Endodermal cell (in vitro differentiated cells): ENCODE measurements at regions not wholly inside any gene's neighbourhood (a gene's known extent, or its start where the extent isn't known, plus 50 kb on each side); places are given as distances from the start of the nearest gene placed in this dataset.

ENCODE experiments used
- DNase-seq: peaks from one replicate; pipeline ENCODE4 v3.0.0-alpha.2; 2017
- H3K27ac ChIP-seq: 2 replicates; pipeline ENCODE4 v1.5.1; 2013; ENCODE audit warnings: mild to moderate bottlenecking, low read depth, low read length, moderate library complexity
- H3K27me3 ChIP-seq: 2 replicates; pipeline ENCODE4 v1.6.1; 2013; ENCODE audit warnings: mild to moderate bottlenecking, low read length, moderate library complexity; ENCODE audit not compliant: insufficient read depth, control insufficient read depth, poor library complexity, severe bottlenecking
- H3K36me3 ChIP-seq: 2 replicates; pipeline ENCODE4 v1.7.0; 2013; ENCODE audit warnings: mild to moderate bottlenecking, low read length, moderate library complexity; ENCODE audit not compliant: control insufficient read depth, insufficient read depth
- H3K4me1 ChIP-seq: one replicate; pipeline ENCODE4 v1.7.0; 2013; ENCODE audit warnings: low read length; ENCODE audit not compliant: control insufficient read depth, insufficient read depth
- H3K4me3 ChIP-seq: 2 replicates; pipeline ENCODE4 v1.5.1; 2013; ENCODE audit warnings: mild to moderate bottlenecking, low read length, moderate library complexity
- H3K9ac ChIP-seq: 2 replicates; pipeline ENCODE4 v1.6.1; 2013; ENCODE audit warnings: mild to moderate bottlenecking, low read length, moderate library complexity; ENCODE audit not compliant: poor library complexity, severe bottlenecking; ENCODE audit errors: extremely low read depth
- H3K9me3 ChIP-seq: 2 replicates; pipeline ENCODE4 v1.6.1; 2013; ENCODE audit warnings: mild to moderate bottlenecking, low read length, moderate library complexity; ENCODE audit not compliant: control insufficient read depth
- H3K27ac Mint-ChIP-seq: 2 replicates; pipeline ENCODE4 v1.8.0; 2020; ENCODE audit warnings: mixed read lengths
- H3K27me3 Mint-ChIP-seq: 2 replicates; pipeline ENCODE4 v1.8.0; 2021; ENCODE audit warnings: mild to moderate bottlenecking, mixed read lengths; ENCODE audit not compliant: insufficient read depth
- H3K36me3 Mint-ChIP-seq: 2 replicates; pipeline ENCODE4 v1.8.0; 2020; ENCODE audit warnings: low read depth, mixed read lengths
- H3K4me1 Mint-ChIP-seq: 2 replicates; pipeline ENCODE4 v1.8.0; 2020; ENCODE audit warnings: mixed read lengths
- H3K4me3 Mint-ChIP-seq: 2 replicates; pipeline ENCODE4 v1.8.0; 2020; ENCODE audit warnings: mild to moderate bottlenecking, moderate library complexity, mixed read lengths
- H3K9me3 Mint-ChIP-seq: 2 replicates; pipeline ENCODE4 v1.8.0; 2020; ENCODE audit warnings: mild to moderate bottlenecking, mixed read lengths
- CTCF ChIP-seq: fragments of 200-600 bp; sonication (generic); conservative IDR thresholded peaks from 2 replicates; pipeline ENCODE4 v1.5.0; 2021; ENCODE audit warnings: antibody characterized with exemption, mild to moderate bottlenecking
- WGBS, 2 experiments: methylation state at CpG; one replicate each; pipeline versions ENCODE4 v1.1.5 to v1.1.7; 2013; ENCODE audit warnings: missing lambda C conversion rate in 2 of 2, mixed read lengths in 1 of 2; ENCODE audit not compliant: insufficient coverage in 1 of 2, insufficient read length in 1 of 2; 5-methylcytosine and 5-hydroxymethylcytosine counted together

- H3K27me3 Mint-ChIP-seq = peaks cover 2% of the 10 kb centered on the region
- no peak overlapping the region for H3K27ac Mint-ChIP-seq
- H3K4me1 Mint-ChIP-seq = no peaks in the 10 kb centered on the region
- no peaks in the 10 kb centered on the region for H3K9me3 Mint-ChIP-seq
- DNase-seq = no peak
- 90 to 100% methylated on average over 2 to 3 of the region's 3 CpGs for WGBS, 2 experiments
- H3K27me3 ChIP-seq = no peaks in the 10 kb centered on the region
- H3K4me3 ChIP-seq = no peak overlapping the region
- H3K9ac ChIP-seq = no peak overlapping the region
- H3K4me1 ChIP-seq = no peaks in the 10 kb centered on the region
- no peaks in the 10 kb centered on the region for H3K9me3 ChIP-seq
- no peak overlapping the region for H3K27ac ChIP-seq
- H3K36me3 ChIP-seq = no peaks in the 10 kb centered on the region
- H3K4me3 Mint-ChIP-seq = no peak overlapping the region
- TF ChIP-seq CTCF = no peak
- no peaks in the 10 kb centered on the region for H3K36me3 Mint-ChIP-seq
These were observed 140.5 kb upstream of the AKR1E2 start for GRCh38 chr10:4685491-4685890.

- H3K4me1 ChIP-seq = no peaks in the 10 kb centered on the region
- H3K27me3 ChIP-seq = no peaks in the 10 kb centered on the region
These were observed 141.6 kb upstream of the AKR1E2 start for GRCh38 chr10:4684434-4684833.

GRCh38 chr10:4683838-4684237 is 142.2 kb upstream of the AKR1E2 start:
- no peak overlapping the region for H3K27ac ChIP-seq
- H3K4me3 ChIP-seq = no peak overlapping the region
- no peaks in the 10 kb centered on the region for H3K36me3 ChIP-seq
- Mint-ChIP-seq H3K27me3 (peaks cover 2% of the 10 kb centered on the region), H3K4me1 (no peaks in the 10 kb centered on the region), H3K36me3 (no peaks in the 10 kb centered on the region), H3K27ac (no peak overlapping the region), H3K9me3 (no peaks in the 10 kb centered on the region), H3K4me3 (no peak overlapping the region)
- H3K27me3 ChIP-seq = no peaks in the 10 kb centered on the region
- WGBS, 2 experiments = 91 to 94% methylated on average over 8 of the region's 8 CpGs
- H3K4me1 ChIP-seq = no peaks in the 10 kb centered on the region
- no peak for TF ChIP-seq CTCF
- H3K9me3 ChIP-seq = no peaks in the 10 kb centered on the region
- no peak overlapping the region for H3K9ac ChIP-seq
- DNase-seq = no peak

More at GRCh38 chr10:4684434-4684833, 141.6 kb upstream of the AKR1E2 start:
- no peaks in the 10 kb centered on the region for H3K9me3 Mint-ChIP-seq
- H3K4me1 Mint-ChIP-seq = no peaks in the 10 kb centered on the region
- Histone ChIP-seq H3K9ac (no peak overlapping the region), H3K9me3 (no peaks in the 10 kb centered on the region), H3K4me3 (no peak overlapping the region), H3K27ac (no peak overlapping the region), H3K36me3 (no peaks in the 10 kb centered on the region)
- no peak for TF ChIP-seq CTCF
- no peak for DNase-seq
- H3K4me3 Mint-ChIP-seq = no peak overlapping the region
- H3K27me3 Mint-ChIP-seq = peaks cover 2% of the 10 kb centered on the region
- H3K36me3 Mint-ChIP-seq = no peaks in the 10 kb centered on the region
- H3K27ac Mint-ChIP-seq = no peak overlapping the region
